Left lung (tissue), 4 donors: ENCODE measurements at regions not wholly inside any gene's neighbourhood (a gene's known extent, or its start where the extent isn't known, plus 50 kb on each side); places are given as distances from the start of the nearest gene placed in this dataset.

Experiments
- ATAC-seq: fragments of 200-7000 bp; cut with Tn5 transposase; one replicate; pipeline ENCODE4 v1.9.1; 2020; ENCODE audit warnings: moderate library complexity
- DNase-seq, 4 donors: peaks; one replicate each; pipeline ENCODE4 v3.0.0-alpha.2; 2013 to 2020
- H3K27ac ChIP-seq, 2 donors: fragments of 200-600 bp; sonication (generic) in 1 of 2; one replicate each; pipeline versions ENCODE4 v1.5.0 to v1.8.0; 2020 to 2021
- H3K27me3 ChIP-seq, 2 donors: fragments of 200-600 bp; sonication (generic) in 1 of 2; one replicate each; pipeline versions ENCODE4 v1.5.0 to v1.8.0; 2020 to 2021
- H3K36me3 ChIP-seq, 2 donors: fragments of 200-600 bp; sonication (generic) in 1 of 2; one replicate each; pipeline versions ENCODE4 v1.5.0 to v1.8.0; 2020 to 2021
- H3K4me1 ChIP-seq, 2 donors: fragments of 200-600 bp; one replicate each; pipeline ENCODE4 v1.8.0; 2021
- H3K4me3 ChIP-seq, 2 donors: fragments of 200-600 bp; sonication (generic) in 1 of 2; one replicate each; pipeline versions ENCODE4 v1.5.0 to v1.8.0; 2020 to 2021; ENCODE audit warnings: mild to moderate bottlenecking in 1 of 2
- H3K9me3 ChIP-seq, 2 donors: fragments of 200-600 bp; sonication (generic) in 1 of 2; one replicate each; pipeline versions ENCODE4 v1.5.0 to v1.8.0; 2020 to 2021
- CTCF ChIP-seq, 2 donors: fragments of 200-600 bp; sonication (generic) in 1 of 2; IDR thresholded peaks; one replicate each; pipeline versions ENCODE4 v1.5.0 to v1.8.0; 2021; ENCODE audit warnings: antibody characterized with exemption in 2 of 2
- intact Hi-C, 2 donors: fragments of 100-400 bp; cut with DNase I; formaldehyde crosslinking; loops; one replicate each; pipeline versions ENCODE4 v1.11.2 to v1.14.2; 2022
- donor health status: DM: no; HTN: yes; CAD: no.
- donor health status: DM: no; HTN: no; CAD: no.

- no peak for DNase-seq
- Histone ChIP-seq H3K27ac (no peak overlapping the region), H3K4me1 (no peaks in the 10 kb centered on the region), H3K4me3 (no peak overlapping the region), H3K36me3 (no peaks in the 10 kb centered on the region), H3K9me3 (no peaks in the 10 kb centered on the region), H3K27me3 (no peaks in the 10 kb centered on the region)
- TF ChIP-seq CTCF (IDR thresholded peaks at IDR 0.05) = no peak
- no peak for ATAC-seq
- intact Hi-C loops = no loop called here
Measured at GRCh38 chr14:59085207-59085739, 103.2 kb upstream of the DAAM1 start.

- H3K36me3 ChIP-seq = no peaks in the 10 kb centered on the region
- ATAC-seq = no peak
- DNase-seq = peak in 1 of 4 donors; percentile 30
- no peaks in the 10 kb centered on the region for H3K4me1 ChIP-seq
- no peak overlapping the region for H3K4me3 ChIP-seq
- intact Hi-C loops = no loop called here
- no peaks in the 10 kb centered on the region for H3K9me3 ChIP-seq
- no peaks in the 10 kb centered on the region for H3K27me3 ChIP-seq
- H3K27ac ChIP-seq = no peak overlapping the region
- TF ChIP-seq CTCF (IDR thresholded peaks at IDR 0.05) = no peak
Measured at GRCh38 chr14:59086241-59086882, 102.1 kb upstream of the DAAM1 start.

GRCh38 chr14:59087240-59087639 is 101.2 kb upstream of the DAAM1 start:
- H3K27me3 ChIP-seq = no peaks in the 10 kb centered on the region
- no peaks in the 10 kb centered on the region for H3K36me3 ChIP-seq
- DNase-seq (no peak), ATAC-seq (no peak)
- intact Hi-C loops = no loop called here
- no peak for TF ChIP-seq CTCF (IDR thresholded peaks at IDR 0.05)
- no peaks in the 10 kb centered on the region for H3K4me1 ChIP-seq
- no peak overlapping the region for H3K4me3 ChIP-seq
- H3K27ac ChIP-seq = no peak overlapping the region
- H3K9me3 ChIP-seq = no peaks in the 10 kb centered on the region

- H3K27me3 ChIP-seq = no peaks in the 10 kb centered on the region
- ATAC-seq (no peak), DNase-seq (no peak)
- TF ChIP-seq CTCF (IDR thresholded peaks at IDR 0.05) = no peak
- no peaks in the 10 kb centered on the region for H3K4me1 ChIP-seq
- no peaks in the 10 kb centered on the region for H3K36me3 ChIP-seq
- no peak overlapping the region for H3K27ac ChIP-seq
- intact Hi-C loops = no loop called here
- no peaks in the 10 kb centered on the region for H3K9me3 ChIP-seq
- H3K4me3 ChIP-seq = no peak overlapping the region
Measured at GRCh38 chr14:59087711-59088110, 100.8 kb upstream of the DAAM1 start.

GRCh38 chr14:59090572-59090971 is 97.9 kb upstream of the DAAM1 start:
- H3K36me3 ChIP-seq = no peaks in the 10 kb centered on the region
- H3K27me3 ChIP-seq = no peaks in the 10 kb centered on the region
- H3K4me3 ChIP-seq = no peak overlapping the region
- H3K27ac ChIP-seq = no peak overlapping the region
- H3K4me1 ChIP-seq = no peaks in the 10 kb centered on the region
- no peak for ATAC-seq
- no peak for TF ChIP-seq CTCF (IDR thresholded peaks at IDR 0.05)
- intact Hi-C loops = no loop called here
- no peaks in the 10 kb centered on the region for H3K9me3 ChIP-seq
- no peak for DNase-seq
